AG20443 (cell line): ENCODE measurements at regions not wholly inside any gene's neighbourhood (a gene's known extent, or its start where the extent isn't known, plus 50 kb on each side); places are given as distances from the start of the nearest gene placed in this dataset.
A peak's percentile ranks its signal among the peaks of the same experiment; 100 is the strongest.
"Not testable (repeated sequence)": the region's sequence is repeated elsewhere in the genome, so short reads cannot be mapped to it uniquely, and the experiment has no call there.

ENCODE experiments used
- DNase-seq: peaks from one replicate; pipeline ENCODE4 v3.0.0; 2012; ENCODE audit warnings: low spot score, mixed read lengths

- DNase-seq: no peak
These were observed 62.4 kb upstream of the TNFAIP3 start for GRCh38 chr6:137804637-137805036.

- DNase-seq: no peak
These were observed 61.4 kb upstream of the TNFAIP3 start for GRCh38 chr6:137805622-137806021.

- no peak for DNase-seq
These were observed 60.0 kb upstream of the TNFAIP3 start for GRCh38 chr6:137806914-137807682.

GRCh38 chr6:137808191-137808590, 58.9 kb upstream of the TNFAIP3 start:
- DNase-seq: peak; percentile 68

- no peak for DNase-seq
These were observed 58.2 kb upstream of the TNFAIP3 start for GRCh38 chr6:137808836-137809315.

- DNase-seq: not testable (repeated sequence)
These were observed 57.0 kb upstream of the TNFAIP3 start for GRCh38 chr6:137809895-137810553.

GRCh38 chr6:137810554-137811120, 56.4 kb upstream of the TNFAIP3 start:
- no peak for DNase-seq

GRCh38 chr6:137811121-137811915, 55.7 kb upstream of the TNFAIP3 start:
- peak; percentile 85 for DNase-seq

- no peak for DNase-seq
These were observed 55.0 kb upstream of the TNFAIP3 start for GRCh38 chr6:137811916-137812553.

GRCh38 chr6:137813308-137813970, 53.6 kb upstream of the TNFAIP3 start:
- no peak for DNase-seq

- not testable (repeated sequence) for DNase-seq
These were observed 53.0 kb upstream of the TNFAIP3 start for GRCh38 chr6:137814030-137814429.

GRCh38 chr6:137815692-137816091, 51.4 kb upstream of the TNFAIP3 start:
- no peak for DNase-seq

GRCh38 chr6:137816133-137816579, 50.9 kb upstream of the TNFAIP3 start:
- no peak for DNase-seq

GRCh38 chr6:137816688-137817618, 50.1 kb upstream of the TNFAIP3 start:
- DNase-seq: no peak
